Psoas muscle (tissue), 7 donors: ENCODE measurements at regions not wholly inside any gene's neighbourhood (a gene's known extent, or its start where the extent isn't known, plus 50 kb on each side); places are given as distances from the start of the nearest gene placed in this dataset.

Experiments used
- ATAC-seq, 4 donors: fragments of 200-7000 bp; cut with Tn5 transposase; one replicate each; pipeline ENCODE4 v1.9.1; 2020; ENCODE audit warnings: moderate library complexity in 3 of 4, mild to moderate bottlenecking in 2 of 4
- DNase-seq, 2 donors: peaks; one replicate each; pipeline ENCODE4 v3.0.0-alpha.2; 2020
- H3K27ac ChIP-seq: fragments of 200-600 bp; one replicate; pipeline ENCODE4 v1.8.0; 2022
- H3K27me3 ChIP-seq, 3 donors: fragments of 200-600 bp in 1 of 3; one replicate each; pipeline versions ENCODE4 v1.6.1 to v1.8.0; 2013 to 2022; ENCODE audit warnings: low read length in 2 of 3, mild to moderate bottlenecking in 2 of 3, moderate library complexity in 1 of 3; ENCODE audit not compliant: insufficient read depth in 3 of 3
- H3K36me3 ChIP-seq, 2 donors: fragments of 200-600 bp in 1 of 2; one replicate each; pipeline versions ENCODE4 v1.6.1 to v1.8.0; 2013 to 2022; ENCODE audit warnings: low read depth in 1 of 2, mild to moderate bottlenecking in 1 of 2, moderate library complexity in 1 of 2; ENCODE audit not compliant: insufficient read depth in 1 of 2
- H3K4me1 ChIP-seq: fragments of 200-600 bp; one replicate; pipeline ENCODE4 v1.8.0; 2022
- H3K4me3 ChIP-seq: fragments of 200-600 bp; one replicate; pipeline ENCODE4 v1.8.0; 2022; ENCODE audit warnings: mild to moderate bottlenecking
- H3K9me3 ChIP-seq: fragments of 200-600 bp; one replicate; pipeline ENCODE4 v1.8.0; 2022
- CTCF ChIP-seq: fragments of 200-600 bp; IDR thresholded peaks from one replicate; pipeline ENCODE4 v1.8.0; 2022; ENCODE audit warnings: antibody characterized with exemption
- WGBS, 3 donors: extraction: QIAGEN DNeasy Blood & Tissue Kit; methylation state at CpG; one replicate each; pipeline versions ENCODE4 v1.1.6 to v1.1.7; 2013; 5-methylcytosine and 5-hydroxymethylcytosine counted together
- intact Hi-C, 2 donors: fragments of 100-400 bp; cut with DNase I; formaldehyde crosslinking; loops; one replicate each; pipeline versions ENCODE4 v1.11.0 to v1.14.2; 2022
- donor health status: healthy with polysubstance abuse.
- donor health status: DM: no; HTN: no; CAD: no; lungs with moderate emphysema.
- donor health status: Bipolar disorder and iron deficiency.
- donor health status: healthy.
- donor health status: DM: yes; HTN: yes; CAD: no.
- donor health status: DM: no; HTN: no; CAD: no.
- donor health status: DM: yes; HTN: yes; CAD: no.

GRCh38 chrX:22351966-22352365, 79.3 kb downstream of the CBLL2 start:
- no peak for ATAC-seq
- Histone ChIP-seq H3K27ac (no peak overlapping the region), H3K36me3 (no peaks in the 10 kb centered on the region), H3K4me1 (no peaks in the 10 kb centered on the region), H3K27me3 (no peaks in the 10 kb centered on the region), H3K4me3 (no peak overlapping the region), H3K9me3 (no peaks in the 10 kb centered on the region)
- WGBS, 3 donors, result 70 to 87% (median 85%) methylated on average over 4 of the region's 4 CpGs
- no peak for TF ChIP-seq CTCF
- DNase-seq, result no peak
- intact Hi-C loops, result no loop called here

GRCh38 chrX:22357621-22358020, 84.9 kb downstream of the CBLL2 start:
- Histone ChIP-seq H3K27ac (no peak overlapping the region), H3K4me3 (no peak overlapping the region), H3K27me3 (no peaks in the 10 kb centered on the region), H3K9me3 (no peaks in the 10 kb centered on the region), H3K4me1 (no peaks in the 10 kb centered on the region), H3K36me3 (no peaks in the 10 kb centered on the region)
- no peak for TF ChIP-seq CTCF
- 88 to 98% (median 97%) methylated on average over 2 of the region's 2 CpGs for WGBS, 3 donors
- intact Hi-C loops, result no loop called here
- ATAC-seq (no peak), DNase-seq (no peak)

- no peak for DNase-seq
- WGBS, 3 donors, result 71 to 79% (median 74%) methylated on average over 3 of the region's 3 CpGs
- Histone ChIP-seq H3K4me3 (no peak overlapping the region), H3K27ac (no peak overlapping the region), H3K27me3 (no peaks in the 10 kb centered on the region), H3K9me3 (no peaks in the 10 kb centered on the region), H3K4me1 (no peaks in the 10 kb centered on the region), H3K36me3 (no peaks in the 10 kb centered on the region)
- peak in 3 of 4 donors; percentile 47 to 88 (median 80) for ATAC-seq
- no peak for TF ChIP-seq CTCF
- intact Hi-C loops, result no loop called here
These were observed 87.4 kb downstream of the CBLL2 start for GRCh38 chrX:22360129-22360528.

- no peaks in the 10 kb centered on the region for H3K9me3 ChIP-seq
These were observed 92.7 kb downstream of the CBLL2 start for GRCh38 chrX:22365460-22365859.

More at GRCh38 chrX:22365460-22365859, 92.7 kb downstream of the CBLL2 start:
- Histone ChIP-seq H3K36me3 (no peaks in the 10 kb centered on the region), H3K27me3 (no peaks in the 10 kb centered on the region), H3K27ac (no peak overlapping the region), H3K4me1 (no peaks in the 10 kb centered on the region), H3K4me3 (no peak overlapping the region)
- no peak for TF ChIP-seq CTCF
- intact Hi-C loops, result no loop called here
- 40 to 64% (median 46%) methylated on average over 3 of the region's 3 CpGs for WGBS, 3 donors
- DNase-seq (no peak), ATAC-seq (peak; percentile 54 to 89 (median 70))
